Parathyroid adenoma (tissue), 2 donors: ENCODE measurements at regions not wholly inside any gene's neighbourhood (a gene's known extent, or its start where the extent isn't known, plus 50 kb on each side); places are given as distances from the start of the nearest gene placed in this dataset.

Experiments used
- H2AFZ ChIP-seq: fragments of 300-600 bp; sonication (generic); one replicate; pipeline ENCODE4 v1.7.0; 2017; ENCODE audit warnings: antibody characterized with exemption, mild to moderate bottlenecking
- H3K27ac ChIP-seq: fragments of 300-600 bp; sonication (generic); one replicate; pipeline ENCODE4 v1.7.0; 2017
- H3K27me3 ChIP-seq: fragments of 300-600 bp; sonication (generic); one replicate; pipeline ENCODE4 v1.7.0; 2017; ENCODE audit warnings: low read length; ENCODE audit not compliant: control insufficient read depth, insufficient read depth
- H3K36me3 ChIP-seq: fragments of 300-600 bp; sonication (generic); one replicate; pipeline ENCODE4 v1.7.0; 2017; ENCODE audit warnings: low read length; ENCODE audit not compliant: control insufficient read depth, insufficient read depth
- H3K4me1 ChIP-seq: fragments of 300-600 bp; sonication (generic); one replicate; pipeline ENCODE4 v1.7.0; 2017; ENCODE audit warnings: control low read depth
- H3K4me2 ChIP-seq: fragments of 300-600 bp; sonication (generic); one replicate; pipeline ENCODE4 v1.7.0; 2017; ENCODE audit warnings: low read length
- H3K4me3 ChIP-seq: fragments of 300-600 bp; sonication (generic); one replicate; pipeline ENCODE4 v1.7.0; 2017; ENCODE audit warnings: low read depth, low read length
- H3K79me2 ChIP-seq: fragments of 300-600 bp; sonication (generic); one replicate; pipeline ENCODE4 v1.7.0; 2017; ENCODE audit warnings: control low read depth
- H3K9ac ChIP-seq: fragments of 300-600 bp; sonication (generic); one replicate; pipeline ENCODE4 v1.7.0; 2017; ENCODE audit warnings: mild to moderate bottlenecking
- H3K9me3 ChIP-seq: fragments of 300-600 bp; sonication (generic); one replicate; pipeline ENCODE4 v1.7.0; 2017; ENCODE audit warnings: low read length; ENCODE audit not compliant: control insufficient read depth
- TF ChIP-seq, protein P1 (sequence below): fragments of 300-600 bp; sonication (generic); IDR thresholded peaks from one replicate; pipeline ENCODE4 v1.7.0; 2017; ENCODE audit warnings: antibody characterized with exemption, mild to moderate bottlenecking
- donor health status: primary hyperparathyroidism.

DNA sequence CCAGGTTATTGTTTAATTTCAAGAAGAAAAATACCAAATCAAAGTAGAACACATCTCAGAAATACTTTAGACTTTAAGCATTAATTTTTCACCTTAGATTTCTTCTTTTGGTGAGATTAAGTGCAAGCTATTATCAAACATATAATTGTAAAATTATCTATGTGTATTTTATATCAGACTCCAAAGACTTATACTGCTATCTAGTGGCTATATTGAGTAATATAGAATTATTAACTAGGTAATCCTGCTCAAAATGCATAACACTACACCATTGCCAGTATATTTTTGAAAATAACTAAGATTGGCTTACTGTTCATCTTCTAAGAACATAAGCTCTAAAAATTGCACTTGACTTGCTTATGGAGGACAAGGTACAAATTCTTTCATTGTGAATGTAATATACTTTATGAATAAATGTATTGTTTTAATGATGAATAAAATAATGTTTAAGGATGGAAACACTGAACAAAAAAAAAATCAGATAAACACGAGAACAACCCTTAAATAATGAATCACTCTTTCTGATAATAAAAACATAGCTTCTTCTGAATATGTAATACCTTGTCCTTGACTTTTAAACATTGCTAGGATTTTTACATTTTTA lies 86.7 kb upstream of the GNAI1 start:
- H3K4me1 ChIP-seq = no peaks in the 10 kb centered on the region
- H3K9ac ChIP-seq = no peak overlapping the region
- no peaks in the 10 kb centered on the region for H3K27me3 ChIP-seq
- H3K27ac ChIP-seq = no peak overlapping the region
- no peaks in the 10 kb centered on the region for H3K36me3 ChIP-seq
- H3K4me2 ChIP-seq = no peak overlapping the region
- TF ChIP-seq, protein P1, sequence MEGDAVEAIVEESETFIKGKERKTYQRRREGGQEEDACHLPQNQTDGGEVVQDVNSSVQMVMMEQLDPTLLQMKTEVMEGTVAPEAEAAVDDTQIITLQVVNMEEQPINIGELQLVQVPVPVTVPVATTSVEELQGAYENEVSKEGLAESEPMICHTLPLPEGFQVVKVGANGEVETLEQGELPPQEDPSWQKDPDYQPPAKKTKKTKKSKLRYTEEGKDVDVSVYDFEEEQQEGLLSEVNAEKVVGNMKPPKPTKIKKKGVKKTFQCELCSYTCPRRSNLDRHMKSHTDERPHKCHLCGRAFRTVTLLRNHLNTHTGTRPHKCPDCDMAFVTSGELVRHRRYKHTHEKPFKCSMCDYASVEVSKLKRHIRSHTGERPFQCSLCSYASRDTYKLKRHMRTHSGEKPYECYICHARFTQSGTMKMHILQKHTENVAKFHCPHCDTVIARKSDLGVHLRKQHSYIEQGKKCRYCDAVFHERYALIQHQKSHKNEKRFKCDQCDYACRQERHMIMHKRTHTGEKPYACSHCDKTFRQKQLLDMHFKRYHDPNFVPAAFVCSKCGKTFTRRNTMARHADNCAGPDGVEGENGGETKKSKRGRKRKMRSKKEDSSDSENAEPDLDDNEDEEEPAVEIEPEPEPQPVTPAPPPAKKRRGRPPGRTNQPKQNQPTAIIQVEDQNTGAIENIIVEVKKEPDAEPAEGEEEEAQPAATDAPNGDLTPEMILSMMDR = no peak
- no peak overlapping the region for H3K4me3 ChIP-seq
- no peak overlapping the region for H2AFZ ChIP-seq
- H3K9me3 ChIP-seq = no peaks in the 10 kb centered on the region
- H3K79me2 ChIP-seq = no peaks in the 10 kb centered on the region

DNA sequence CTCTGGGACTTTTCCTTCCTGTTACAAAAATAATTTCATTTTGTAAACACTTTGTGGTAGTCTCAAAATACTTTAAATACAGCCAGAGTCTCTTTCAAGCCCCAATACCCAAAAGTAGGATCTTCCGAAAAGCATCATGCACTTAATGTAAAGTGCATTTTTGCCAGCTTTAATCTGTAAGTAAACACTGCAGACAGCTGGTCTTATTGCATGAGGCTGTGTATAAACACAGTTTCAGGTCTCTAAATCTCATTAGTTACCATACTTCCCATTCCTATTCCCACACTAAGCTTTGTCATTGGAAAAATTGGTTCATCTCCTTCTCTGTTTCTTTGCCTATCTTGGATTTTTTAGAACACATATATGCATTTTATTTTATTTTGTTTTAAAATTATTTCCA lies 87.6 kb upstream of the GNAI1 start:
- no peaks in the 10 kb centered on the region for H3K4me1 ChIP-seq
- H3K27ac ChIP-seq = no peak overlapping the region
- no peak overlapping the region for H2AFZ ChIP-seq
- H3K9me3 ChIP-seq = no peaks in the 10 kb centered on the region
- no peaks in the 10 kb centered on the region for H3K36me3 ChIP-seq
- TF ChIP-seq, protein P1 = no peak
- H3K4me3 ChIP-seq = no peak overlapping the region
- no peak overlapping the region for H3K4me2 ChIP-seq
- no peaks in the 10 kb centered on the region for H3K27me3 ChIP-seq
- H3K79me2 ChIP-seq = no peaks in the 10 kb centered on the region
- H3K9ac ChIP-seq = no peak overlapping the region

DNA sequence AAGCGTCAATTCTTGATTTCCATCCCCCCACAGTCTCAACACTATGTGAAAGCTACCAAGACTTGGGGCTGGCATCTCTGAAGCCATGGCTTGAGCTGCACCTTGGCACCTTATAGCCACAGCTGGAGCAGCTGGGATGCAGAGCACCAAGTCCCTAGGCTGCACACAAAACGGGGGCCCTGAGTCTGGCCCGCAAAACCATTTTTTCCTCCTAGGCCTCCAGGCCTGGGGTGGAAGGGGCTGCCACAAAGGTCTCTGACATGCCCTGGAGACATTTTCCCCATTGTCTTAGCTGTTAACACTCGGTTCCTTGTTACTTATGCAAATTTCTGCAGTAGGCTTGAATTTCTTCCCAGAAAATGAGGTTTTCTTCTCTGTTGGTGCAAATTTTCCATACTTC lies 89.8 kb upstream of the GNAI1 start:
- Histone ChIP-seq H3K9me3 (no peaks in the 10 kb centered on the region), H3K4me2 (no peak overlapping the region), H3K4me1 (no peaks in the 10 kb centered on the region), H3K27me3 (no peaks in the 10 kb centered on the region), H3K36me3 (no peaks in the 10 kb centered on the region), H3K27ac (no peak overlapping the region), H2AFZ (no peak overlapping the region), H3K79me2 (no peaks in the 10 kb centered on the region), H3K4me3 (no peak overlapping the region), H3K9ac (no peak overlapping the region)
- TF ChIP-seq, protein P1 = no peak

DNA sequence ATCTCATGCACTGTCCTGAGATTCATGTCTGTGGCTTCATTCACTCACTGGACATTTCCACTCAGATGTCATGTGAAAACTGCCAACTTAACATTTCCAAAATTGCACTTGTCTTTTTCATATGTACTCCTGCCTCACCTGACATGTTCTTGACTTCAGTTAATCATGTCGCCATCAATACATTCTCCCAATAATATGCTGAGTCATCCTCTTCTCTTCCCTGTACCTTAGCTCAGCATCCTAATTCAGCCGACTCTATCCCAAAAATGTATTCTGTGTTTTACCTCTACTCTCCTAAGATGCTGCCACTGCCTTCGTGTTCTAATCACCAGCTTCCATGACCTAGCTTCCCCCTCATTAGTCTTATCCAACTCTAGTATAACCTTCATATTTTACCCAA lies 93.9 kb upstream of the GNAI1 start:
- Histone ChIP-seq H3K36me3 (no peaks in the 10 kb centered on the region), H2AFZ (no peak overlapping the region), H3K27me3 (no peaks in the 10 kb centered on the region), H3K27ac (no peak overlapping the region), H3K79me2 (no peaks in the 10 kb centered on the region), H3K4me2 (no peak overlapping the region), H3K9me3 (no peaks in the 10 kb centered on the region), H3K4me3 (no peak overlapping the region), H3K4me1 (no peaks in the 10 kb centered on the region), H3K9ac (no peak overlapping the region)
- TF ChIP-seq, protein P1 = no peak

DNA sequence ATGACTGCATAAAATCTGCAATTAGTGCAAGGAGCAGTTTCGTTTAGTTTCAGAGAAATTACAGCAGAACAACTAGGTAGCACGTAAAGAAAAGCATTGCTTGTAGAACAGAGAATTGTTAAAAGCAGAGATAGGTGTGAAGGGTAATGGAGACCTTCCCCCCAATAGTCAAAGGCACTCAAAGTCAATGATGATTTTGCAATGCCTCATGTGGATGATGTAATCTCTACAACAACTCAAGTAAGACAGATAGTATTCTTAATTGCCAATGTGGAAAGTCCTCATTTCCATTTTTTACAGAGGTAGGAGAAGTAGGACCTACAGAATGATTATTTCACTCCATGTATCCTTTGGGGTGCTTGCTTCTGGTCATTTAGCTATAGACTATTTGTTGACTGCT lies 94.3 kb upstream of the GNAI1 start:
- no peaks in the 10 kb centered on the region for H3K36me3 ChIP-seq
- H3K27me3 ChIP-seq = no peaks in the 10 kb centered on the region
- no peak overlapping the region for H2AFZ ChIP-seq
- no peak overlapping the region for H3K4me2 ChIP-seq
- H3K4me1 ChIP-seq = no peaks in the 10 kb centered on the region
- H3K9me3 ChIP-seq = no peaks in the 10 kb centered on the region
- no peaks in the 10 kb centered on the region for H3K79me2 ChIP-seq
- no peak overlapping the region for H3K4me3 ChIP-seq
- TF ChIP-seq, protein P1 = no peak
- no peak overlapping the region for H3K27ac ChIP-seq
- H3K9ac ChIP-seq = no peak overlapping the region
